NCI-H128 (cell line): ENCODE measurements at regions not wholly inside any gene's neighbourhood (a gene's known extent, or its start where the extent isn't known, plus 50 kb on each side); places are given as distances from the start of the nearest gene placed in this dataset.

Experiments
- DNase-seq: peaks from one replicate; lab custom pipeline; 2025; ENCODE audit not compliant: unreplicated experiment; lab: John Stamatoyannopoulos, UW

GRCh38 chr5:155068616-155069100 is 55.1 kb downstream of the KIF4B start:
- DNase-seq = no peak

- DNase-seq = no peak
Measured at GRCh38 chr5:155069961-155070360, 56.4 kb downstream of the KIF4B start.

- DNase-seq = no peak
Measured at GRCh38 chr5:155070781-155071180, 57.2 kb downstream of the KIF4B start.

GRCh38 chr5:155076379-155076778 is 62.8 kb downstream of the KIF4B start:
- DNase-seq = no peak

- no peak for DNase-seq
Measured at GRCh38 chr5:155079698-155080097, 66.1 kb downstream of the KIF4B start.

GRCh38 chr5:155080721-155081120 is 67.2 kb downstream of the KIF4B start:
- no peak for DNase-seq

- no peak for DNase-seq
Measured at GRCh38 chr5:155081618-155082017, 68.1 kb downstream of the KIF4B start.

GRCh38 chr5:155082401-155082800 is 68.8 kb downstream of the KIF4B start:
- DNase-seq = no peak

- no peak for DNase-seq
Measured at GRCh38 chr5:155085282-155085989, 71.9 kb downstream of the KIF4B start.

GRCh38 chr5:155087036-155087435 is 73.5 kb downstream of the KIF4B start:
- no peak for DNase-seq

- no peak for DNase-seq
Measured at GRCh38 chr5:155088811-155089210, 75.3 kb downstream of the KIF4B start.

GRCh38 chr5:155089643-155090042 is 76.1 kb downstream of the KIF4B start:
- no peak for DNase-seq

- DNase-seq = no peak
Measured at GRCh38 chr5:155091063-155091648, 77.6 kb downstream of the KIF4B start.

- DNase-seq = no peak
Measured at GRCh38 chr5:155091768-155092717, 78.5 kb downstream of the KIF4B start.

- DNase-seq = no peak
Measured at GRCh38 chr5:155094455-155094854, 80.9 kb downstream of the KIF4B start.

- DNase-seq = no peak
Measured at GRCh38 chr5:155097995-155098394, 84.4 kb downstream of the KIF4B start.

- no peak for DNase-seq
Measured at GRCh38 chr5:155098433-155098832, 84.9 kb downstream of the KIF4B start.

GRCh38 chr5:155101697-155102096 is 88.1 kb downstream of the KIF4B start:
- DNase-seq = no peak

- no peak for DNase-seq
Measured at GRCh38 chr5:155103146-155103545, 89.6 kb downstream of the KIF4B start.

GRCh38 chr5:155104441-155104840 is 90.9 kb downstream of the KIF4B start:
- no peak for DNase-seq

- DNase-seq = no peak
Measured at GRCh38 chr5:155106221-155106620, 92.7 kb downstream of the KIF4B start.

- DNase-seq = no peak
Measured at GRCh38 chr5:155113888-155114287, 100.3 kb downstream of the KIF4B start.
